ELR (cell line): ENCODE measurements at regions not wholly inside any gene's neighbourhood (a gene's known extent, or its start where the extent isn't known, plus 50 kb on each side); places are given as distances from the start of the nearest gene placed in this dataset.

Experiments used
- DNase-seq: peaks from one replicate; pipeline ENCODE4 v3.0.0-alpha.2; 2015; ENCODE audit warnings: low read depth

- no peak for DNase-seq
Measured at GRCh38 chr14:96617635-96618034, 115.5 kb downstream of the PAPOLA start.

- no peak for DNase-seq
Measured at GRCh38 chr14:96622926-96623325, 120.7 kb downstream of the PAPOLA start.

GRCh38 chr14:96623676-96624484, 121.7 kb downstream of the PAPOLA start:
- no peak for DNase-seq

- DNase-seq = no peak
Measured at GRCh38 chr14:96624661-96625425, 122.7 kb downstream of the PAPOLA start.

GRCh38 chr14:96625426-96625985, 123.3 kb downstream of the PAPOLA start:
- no peak for DNase-seq

- no peak for DNase-seq
Measured at GRCh38 chr14:96626121-96626768, 124.1 kb downstream of the PAPOLA start.

- no peak for DNase-seq
Measured at GRCh38 chr14:96626916-96627315, 124.7 kb downstream of the PAPOLA start.

GRCh38 chr14:96627386-96627785, 125.2 kb downstream of the PAPOLA start:
- DNase-seq = no peak

GRCh38 chr14:96627811-96628775, 125.9 kb downstream of the PAPOLA start:
- no peak for DNase-seq

- no peak for DNase-seq
Measured at GRCh38 chr14:96629082-96629481, 126.9 kb downstream of the PAPOLA start.

- DNase-seq = no peak
Measured at GRCh38 chr14:96629558-96630222, 127.5 kb downstream of the PAPOLA start.

GRCh38 chr14:96630281-96630680, 128.1 kb downstream of the PAPOLA start:
- no peak for DNase-seq

- DNase-seq = no peak
Measured at GRCh38 chr14:96631030-96631429, 128.8 kb downstream of the PAPOLA start.

GRCh38 chr14:96631621-96632362, 129.6 kb downstream of the PAPOLA start:
- peak; percentile 3 for DNase-seq

- no peak for DNase-seq
Measured at GRCh38 chr14:96632363-96632758, 130.2 kb downstream of the PAPOLA start.

- no peak for DNase-seq
Measured at GRCh38 chr14:96633096-96633495, 130.9 kb downstream of the PAPOLA start.

GRCh38 chr14:96634481-96634880, 132.3 kb downstream of the PAPOLA start:
- no peak for DNase-seq

GRCh38 chr14:96634896-96635295, 132.7 kb downstream of the PAPOLA start:
- no peak for DNase-seq

GRCh38 chr14:96635850-96636249, 133.7 kb downstream of the PAPOLA start:
- peak; percentile 45 for DNase-seq

- DNase-seq = no peak
Measured at GRCh38 chr14:96637521-96637920, 135.3 kb downstream of the PAPOLA start.
